Gastroesophageal sphincter (tissue), 4 donors: ENCODE measurements at regions not wholly inside any gene's neighbourhood (a gene's known extent, or its start where the extent isn't known, plus 50 kb on each side); places are given as distances from the start of the nearest gene placed in this dataset.

Experiments
- ATAC-seq: fragments of 150-250 bp; one replicate; pipeline ENCODE4 v1.9.1; 2016; ENCODE audit warnings: mild to moderate bottlenecking, moderate library complexity
- H3K27ac ChIP-seq, 4 donors: fragments of 200-600 bp; sonication (generic) in 3 of 4; 1 replicate in 3 of 4; 2 replicates in 1 of 4; pipeline ENCODE4 v1.5.1; 2016 to 2019
- H3K27me3 ChIP-seq: fragments of 200-600 bp; sonication (generic); one replicate; pipeline ENCODE4 v1.5.1; 2019
- H3K36me3 ChIP-seq, 2 donors: fragments of 200-600 bp; sonication (generic); one replicate each; pipeline ENCODE4 v1.5.1; 2019; ENCODE audit warnings: control low read depth in 1 of 2
- H3K4me1 ChIP-seq, 3 donors: fragments of 200-600 bp; sonication (generic); 1 replicate in 2 of 3; 2 replicates in 1 of 3; pipeline ENCODE4 v1.5.1; 2016 to 2019; ENCODE audit warnings: control low read depth in 2 of 3
- H3K4me3 ChIP-seq, 2 donors: fragments of 200-600 bp; sonication (generic); one replicate each; pipeline ENCODE4 v1.5.1; 2019; ENCODE audit warnings: mild to moderate bottlenecking in 1 of 2, moderate library complexity in 1 of 2
- H3K9me3 ChIP-seq, 3 donors: fragments of 200-600 bp; sonication (generic); one replicate each; pipeline ENCODE4 v1.5.1; 2017 to 2019; ENCODE audit warnings: control low read depth in 2 of 3
- CTCF ChIP-seq, 4 experiments: fragments of 200-600 bp in 2 of 4; fragments of 450-650 bp in 2 of 4; sonication (generic) in 1 of 4; IDR thresholded peaks; one replicate each; pipeline ENCODE4 v1.5.1; 2017 to 2019; ENCODE audit warnings: antibody characterized with exemption in 4 of 4, mild to moderate bottlenecking in 2 of 4, moderate library complexity in 2 of 4
- EP300 ChIP-seq: sonication (generic); formaldehyde crosslinking; IDR thresholded peaks from one replicate; pipeline ENCODE4 v1.6.1; 2017; ENCODE audit warnings: antibody characterized with exemption, mild to moderate bottlenecking
- POLR2A ChIP-seq, 2 donors: fragments of 450-650 bp; IDR thresholded peaks; one replicate each; pipeline ENCODE4 v1.6.1; 2017; ENCODE audit warnings: antibody characterized with exemption in 2 of 2, mild to moderate bottlenecking in 2 of 2, moderate library complexity in 1 of 2
- POLR2AphosphoS5 ChIP-seq: sonication (generic); formaldehyde crosslinking; IDR thresholded peaks from one replicate; pipeline ENCODE4 v1.6.1; 2017; ENCODE audit warnings: antibody characterized with exemption
- WGBS, 2 donors: methylation state at CpG; one replicate each; pipeline ENCODE4 v1.1.5; 2018; ENCODE audit warnings: low coverage in 1 of 2; 5-methylcytosine and 5-hydroxymethylcytosine counted together

- H3K9me3 ChIP-seq = peaks cover 0 to 26% (median 0%) of the 10 kb centered on the region in 3 donors
- WGBS, 2 donors = 5 to 10% methylated on average over 3 of the region's 3 CpGs
- peak overlapping the region in 1 of 4 donors; percentile 55 for H3K27ac ChIP-seq
- no peaks in the 10 kb centered on the region for H3K27me3 ChIP-seq
- H3K36me3 ChIP-seq = no peaks in the 10 kb centered on the region
- no peak for TF ChIP-seq POLR2AphosphoS5
- TF ChIP-seq EP300 = no peak
- no peak for TF ChIP-seq POLR2A (IDR thresholded peaks at IDR 0.05)
- TF ChIP-seq CTCF (IDR thresholded peaks at IDR 0.05) = no peak
- no peak overlapping the region for H3K4me3 ChIP-seq
- ATAC-seq = peak; percentile 48
- H3K4me1 ChIP-seq = peaks cover 3 to 21% (median 3%) of the 10 kb centered on the region in 3 donors
Measured at GRCh38 chr3:130609166-130609979, 92.4 kb downstream of the COL6A6 start.

- no peaks in the 10 kb centered on the region for H3K36me3 ChIP-seq
- no peak for ATAC-seq
- no peaks in the 10 kb centered on the region for H3K27me3 ChIP-seq
- 85 to 92% methylated on average over 4 of the region's 4 CpGs for WGBS, 2 donors
- no peaks in the 10 kb centered on the region for H3K9me3 ChIP-seq
- no peak overlapping the region for H3K27ac ChIP-seq
- no peak for TF ChIP-seq CTCF (IDR thresholded peaks at IDR 0.05)
- no peak for TF ChIP-seq POLR2AphosphoS5
- no peak for TF ChIP-seq EP300
- no peak for TF ChIP-seq POLR2A (IDR thresholded peaks at IDR 0.05)
- no peak overlapping the region for H3K4me3 ChIP-seq
- H3K4me1 ChIP-seq = no peaks in the 10 kb centered on the region
Measured at GRCh38 chr3:130619196-130619595, 102.2 kb downstream of the COL6A6 start.

GRCh38 chr3:130621824-130622223 lies 104.8 kb downstream of the COL6A6 start:
- Histone ChIP-seq H3K4me3 (no peak overlapping the region), H3K36me3 (no peaks in the 10 kb centered on the region), H3K27ac (no peak overlapping the region), H3K27me3 (no peaks in the 10 kb centered on the region), H3K9me3 (no peaks in the 10 kb centered on the region), H3K4me1 (peaks cover 0 to 8% (median 2%) of the 10 kb centered on the region in 3 donors)
- 40 to 75% methylated on average over 2 of the region's 3 CpGs for WGBS, 2 donors
- ATAC-seq = no peak
- TF ChIP-seq EP300 (no peak), POLR2A (IDR thresholded peaks at IDR 0.05) (no peak), CTCF (IDR thresholded peaks at IDR 0.05) (no peak), POLR2AphosphoS5 (no peak)

DNA sequence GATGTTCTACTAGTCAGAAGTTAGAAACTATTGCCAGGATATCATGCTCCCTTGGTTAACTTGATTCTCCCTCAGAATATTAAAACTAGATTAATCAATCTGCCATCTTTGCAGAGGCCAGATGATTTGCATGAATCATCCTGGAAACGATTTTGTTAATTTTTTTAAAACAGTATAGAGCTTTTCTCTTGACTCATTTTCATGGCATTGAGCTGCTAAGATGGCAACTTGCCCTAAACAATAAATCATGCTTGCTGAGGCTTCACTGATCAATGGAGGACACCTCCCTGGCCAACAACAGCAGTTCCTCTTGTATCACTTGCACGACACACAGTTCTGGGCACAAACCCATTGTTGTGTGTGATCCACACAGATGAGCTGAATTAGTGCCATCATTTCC lies 109.1 kb downstream of the COL6A6 start:
- H3K4me1 ChIP-seq = peaks cover 0 to 18% (median 2%) of the 10 kb centered on the region in 3 donors
- no peaks in the 10 kb centered on the region for H3K27me3 ChIP-seq
- TF ChIP-seq CTCF (IDR thresholded peaks at IDR 0.05) (no peak), POLR2AphosphoS5 (no peak), POLR2A (IDR thresholded peaks at IDR 0.05) (no peak), EP300 (no peak)
- H3K36me3 ChIP-seq = no peaks in the 10 kb centered on the region
- WGBS, 2 donors = 0 to 8% methylated on average over 2 of the region's 2 CpGs
- no peak for ATAC-seq
- no peaks in the 10 kb centered on the region for H3K9me3 ChIP-seq
- no peak overlapping the region for H3K4me3 ChIP-seq
- H3K27ac ChIP-seq = no peak overlapping the region
